ENCODE measurements at regions not wholly inside any gene's neighbourhood (a gene's known extent, or its start where the extent isn't known, plus 50 kb on each side); places are given as distances from the start of the nearest gene placed in this dataset.

- Mint-ChIP-seq H3K4me1 (no peaks in the 10 kb centered on the region), H3K4me3 (no peak overlapping the region), H3K9me3 (peaks cover 11 to 18% of the 10 kb centered on the region in 2 donors), H3K27ac (no peak overlapping the region), H3K36me3 (no peaks in the 10 kb centered on the region), H3K27me3 (ENCODE audit: low read depth in 2 of 2) (no peaks in the 10 kb centered on the region)
- ATAC-seq: no peak
- Histone ChIP-seq H3K4me3 (ENCODE audit: low read length) (no peak overlapping the region), H3K36me3 (ENCODE audit: control insufficient read depth, insufficient read depth, low read length) (no peaks in the 10 kb centered on the region), H3K27me3 (ENCODE audit: control insufficient read depth, insufficient read depth, low read length) (no peaks in the 10 kb centered on the region), H3K9me3 (ENCODE audit: control insufficient read depth, insufficient read depth, low read length) (peaks cover 6% of the 10 kb centered on the region), H3K27ac (ENCODE audit: low read length) (no peak overlapping the region), H3K4me1 (ENCODE audit: control insufficient read depth, insufficient read depth, low read length) (no peaks in the 10 kb centered on the region)
- intact Hi-C loops (cut with micrococcal nuclease): no loop called here
- 82% methylated on average over 1 of the region's 2 CpGs for WGBS (ENCODE audit: insufficient coverage)
- no peak for DNase-seq
- no peak for TF ChIP-seq CTCF (IDR thresholded peaks at IDR 0.05)
These were observed 1196.4 kb downstream of the PCDH17 start for GRCh38 chr13:58827904-58828303.

GRCh38 chr13:58830841-58831240 is 1199.3 kb downstream of the PCDH17 start:
- no peaks in the 10 kb centered on the region for H3K27me3 Mint-ChIP-seq (ENCODE audit: low read depth in 2 of 2)
- Histone ChIP-seq H3K9me3 (ENCODE audit: control insufficient read depth, insufficient read depth, low read length) (no peaks in the 10 kb centered on the region), H3K4me1 (ENCODE audit: control insufficient read depth, insufficient read depth, low read length) (no peaks in the 10 kb centered on the region), H3K27ac (ENCODE audit: low read length) (no peak overlapping the region), H3K4me3 (ENCODE audit: low read length) (no peak overlapping the region), H3K36me3 (ENCODE audit: control insufficient read depth, insufficient read depth, low read length) (no peaks in the 10 kb centered on the region), H3K27me3 (ENCODE audit: control insufficient read depth, insufficient read depth, low read length) (no peaks in the 10 kb centered on the region)
- no peak overlapping the region for H3K27ac Mint-ChIP-seq
- H3K9me3 Mint-ChIP-seq: peaks cover 15% of the 10 kb centered on the region in 2 donors
- intact Hi-C loops (cut with micrococcal nuclease): no loop called here
- no peak for TF ChIP-seq CTCF (IDR thresholded peaks at IDR 0.05)
- ATAC-seq (no peak), DNase-seq (no peak)
- no peaks in the 10 kb centered on the region for H3K36me3 Mint-ChIP-seq
- no CpG with 5 or more reads among the region's 1 CpG for WGBS (ENCODE audit: insufficient coverage)
- H3K4me3 Mint-ChIP-seq: no peak overlapping the region
- H3K4me1 Mint-ChIP-seq: no peaks in the 10 kb centered on the region

GRCh38 chr13:58838615-58839014 is 1207.1 kb downstream of the PCDH17 start:
- Histone ChIP-seq H3K36me3 (ENCODE audit: control insufficient read depth, insufficient read depth, low read length) (no peaks in the 10 kb centered on the region), H3K9me3 (ENCODE audit: control insufficient read depth, insufficient read depth, low read length) (peaks cover 7% of the 10 kb centered on the region), H3K27ac (ENCODE audit: low read length) (no peak overlapping the region), H3K4me1 (ENCODE audit: control insufficient read depth, insufficient read depth, low read length) (no peaks in the 10 kb centered on the region), H3K4me3 (ENCODE audit: low read length) (no peak overlapping the region), H3K27me3 (ENCODE audit: control insufficient read depth, insufficient read depth, low read length) (no peaks in the 10 kb centered on the region)
- H3K27me3 Mint-ChIP-seq (ENCODE audit: low read depth in 2 of 2): no peaks in the 10 kb centered on the region
- ATAC-seq: no peak
- WGBS (ENCODE audit: insufficient coverage): 73% methylated on average over 1 of the region's 1 CpG
- no peak for DNase-seq
- no peak for TF ChIP-seq CTCF (IDR thresholded peaks at IDR 0.05)
- peaks cover 10% of the 10 kb centered on the region for H3K36me3 Mint-ChIP-seq
- intact Hi-C loops (cut with micrococcal nuclease): no loop called here
- no peak overlapping the region for H3K4me3 Mint-ChIP-seq
- H3K9me3 Mint-ChIP-seq: peaks cover 12 to 17% of the 10 kb centered on the region in 2 donors
- no peaks in the 10 kb centered on the region for H3K4me1 Mint-ChIP-seq
- no peak overlapping the region for H3K27ac Mint-ChIP-seq

- H3K9me3 ChIP-seq (ENCODE audit: control insufficient read depth, insufficient read depth, low read length): peaks cover 11% of the 10 kb centered on the region
- no peaks in the 10 kb centered on the region for H3K36me3 ChIP-seq (ENCODE audit: control insufficient read depth, insufficient read depth, low read length)
- intact Hi-C loops (cut with micrococcal nuclease): no loop called here
- H3K36me3 Mint-ChIP-seq: peaks cover 20% of the 10 kb centered on the region
- no peak for DNase-seq
- H3K27me3 Mint-ChIP-seq (ENCODE audit: low read depth in 2 of 2): no peaks in the 10 kb centered on the region
- 84% methylated on average over 6 of the region's 6 CpGs for WGBS (ENCODE audit: insufficient coverage)
- H3K27me3 ChIP-seq (ENCODE audit: control insufficient read depth, insufficient read depth, low read length): no peaks in the 10 kb centered on the region
- peaks cover 17 to 19% of the 10 kb centered on the region in 2 donors for H3K9me3 Mint-ChIP-seq
- H3K27ac Mint-ChIP-seq: no peak overlapping the region
- no peaks in the 10 kb centered on the region for H3K4me1 ChIP-seq (ENCODE audit: control insufficient read depth, insufficient read depth, low read length)
- H3K27ac ChIP-seq (ENCODE audit: low read length): no peak overlapping the region
- no peak overlapping the region for H3K4me3 Mint-ChIP-seq
- no peak overlapping the region for H3K4me3 ChIP-seq (ENCODE audit: low read length)
- ATAC-seq: no peak
- no peaks in the 10 kb centered on the region for H3K4me1 Mint-ChIP-seq
- TF ChIP-seq CTCF (IDR thresholded peaks at IDR 0.05): no peak
These were observed 1211.5 kb downstream of the PCDH17 start for GRCh38 chr13:58843071-58843470.
